Thyroid gland (tissue), 4 donors: ENCODE measurements at regions not wholly inside any gene's neighbourhood (a gene's known extent, or its start where the extent isn't known, plus 50 kb on each side); places are given as distances from the start of the nearest gene placed in this dataset.

Experiments
- CTCF ChIP-seq, 6 experiments: fragments of 200-600 bp in 3 of 6; fragments of 450-650 bp in 3 of 6; sonication (generic) in 3 of 6; IDR thresholded peaks; one replicate each; pipeline ENCODE4 v1.5.1; 2016 to 2019; ENCODE audit warnings: antibody characterized with exemption in 6 of 6, mild to moderate bottlenecking in 2 of 6, inconsistent platforms in 1 of 6, moderate library complexity in 1 of 6
- POLR2A ChIP-seq, 2 donors: fragments of 450-650 bp; IDR thresholded peaks; one replicate each; pipeline ENCODE4 v1.6.1; 2017; ENCODE audit warnings: antibody characterized with exemption in 2 of 2, mild to moderate bottlenecking in 2 of 2, moderate library complexity in 1 of 2

GRCh38 chr3:68288085-68288484, 633.7 kb upstream of the SUCLG2 start:
- TF ChIP-seq POLR2A (IDR thresholded peaks at IDR 0.05): no peak
- TF ChIP-seq CTCF (IDR thresholded peaks at IDR 0.05): no peak
